Astrocyte (in vitro differentiated cells and primary cell): ENCODE measurements at regions not wholly inside any gene's neighbourhood (a gene's known extent, or its start where the extent isn't known, plus 50 kb on each side); places are given as distances from the start of the nearest gene placed in this dataset.

Source experiments
- DNase-seq: peaks from one replicate; pipeline ENCODE4 v3.0.0-alpha.2; 2010; ENCODE audit warnings: low read depth
- FAIRE-seq: peaks from 2 replicates; lab custom pipeline; 2011; peaks lifted over from hg19 to GRCh38; lab: Jason Lieb, UNC
- H2AFZ ChIP-seq: 2 replicates; pipeline ENCODE4 v1.6.0; 2012; ENCODE audit warnings: low read depth, low read length, inconsistent platforms
- H3K27ac ChIP-seq: 2 replicates; pipeline ENCODE4 v1.5.1; 2011; ENCODE audit warnings: low read depth, low read length, inconsistent platforms
- H3K27me3 ChIP-seq: 2 replicates; pipeline ENCODE4 v1.6.0; 2011; ENCODE audit warnings: low read length, inconsistent platforms; ENCODE audit not compliant: insufficient read depth
- H3K36me3 ChIP-seq: 2 replicates; pipeline ENCODE4 v1.5.1; 2011; ENCODE audit warnings: low read length, inconsistent platforms; ENCODE audit not compliant: insufficient read depth
- H3K4me1 ChIP-seq: 2 replicates; pipeline ENCODE4 v1.5.1; 2011; ENCODE audit warnings: low read length, inconsistent platforms; ENCODE audit not compliant: insufficient read depth
- H3K4me2 ChIP-seq: 2 replicates; pipeline ENCODE4 v1.6.0; 2012; ENCODE audit warnings: low read length, inconsistent platforms
- H3K4me3 ChIP-seq: 2 replicates; pipeline ENCODE4 v1.5.1; 2011; ENCODE audit warnings: low read depth, mild to moderate bottlenecking, low read length, inconsistent platforms; ENCODE audit not compliant: insufficient read depth
- H3K79me2 ChIP-seq: 2 replicates; pipeline ENCODE4 v1.6.0; 2012; ENCODE audit warnings: mild to moderate bottlenecking, low read length, inconsistent platforms; ENCODE audit not compliant: insufficient read depth
- H3K9ac ChIP-seq: 2 replicates; pipeline ENCODE4 v1.6.0; 2012; ENCODE audit warnings: mild to moderate bottlenecking, low read length, inconsistent platforms
- H3K9me3 ChIP-seq: 2 replicates; pipeline ENCODE4 v1.5.1; 2012; ENCODE audit warnings: low read depth, mild to moderate bottlenecking, low read length, inconsistent platforms; ENCODE audit not compliant: insufficient read depth
- H4K20me1 ChIP-seq: 2 replicates; pipeline ENCODE4 v1.6.0; 2012; ENCODE audit warnings: low read length, inconsistent platforms; ENCODE audit not compliant: insufficient read depth
- H3K27ac Mint-ChIP-seq: one replicate; pipeline ENCODE4 v1.8.0; 2021; ENCODE audit warnings: mild to moderate bottlenecking, mixed read lengths; ENCODE audit not compliant: unreplicated experiment
- H3K27me3 Mint-ChIP-seq: one replicate; pipeline ENCODE4 v1.8.0; 2021; ENCODE audit warnings: low read depth, mixed read lengths; ENCODE audit not compliant: unreplicated experiment
- H3K36me3 Mint-ChIP-seq: one replicate; pipeline ENCODE4 v1.8.0; 2021; ENCODE audit warnings: low read depth, mixed read lengths; ENCODE audit not compliant: unreplicated experiment
- H3K4me1 Mint-ChIP-seq: one replicate; pipeline ENCODE4 v1.8.0; 2021; ENCODE audit warnings: low read depth, mixed read lengths; ENCODE audit not compliant: unreplicated experiment
- H3K4me3 Mint-ChIP-seq: one replicate; pipeline ENCODE4 v1.8.0; 2021; ENCODE audit warnings: mild to moderate bottlenecking, moderate library complexity, mixed read lengths; ENCODE audit not compliant: unreplicated experiment
- H3K9me3 Mint-ChIP-seq: one replicate; pipeline ENCODE4 v1.8.0; 2021; ENCODE audit warnings: mild to moderate bottlenecking, mixed read lengths; ENCODE audit not compliant: unreplicated experiment
- CTCF ChIP-seq: IDR thresholded peaks from 2 replicates; pipeline ENCODE4 v1.5.1; 2011; ENCODE audit warnings: low read depth, mild to moderate bottlenecking, inconsistent platforms, low read length, moderate library complexity; ENCODE audit not compliant: insufficient read depth
- EZH2 ChIP-seq: IDR thresholded peaks from 2 replicates; pipeline ENCODE4 v1.6.1; 2012; ENCODE audit warnings: mild to moderate bottlenecking, low read length, inconsistent platforms; ENCODE audit not compliant: insufficient read depth

- TF ChIP-seq CTCF, result no peak
- TF ChIP-seq EZH2, result no peak
- Mint-ChIP-seq H3K27ac (no peak overlapping the region), H3K4me1 (no peaks in the 10 kb centered on the region), H3K9me3 (peaks cover 17% of the 10 kb centered on the region), H3K36me3 (no peaks in the 10 kb centered on the region), H3K27me3 (peaks cover 6% of the 10 kb centered on the region), H3K4me3 (no peak overlapping the region)
- H3K27me3 ChIP-seq, result no peaks in the 10 kb centered on the region
- H3K79me2 ChIP-seq, result no peaks in the 10 kb centered on the region
- no peak overlapping the region for H3K9ac ChIP-seq
- no peak overlapping the region for H3K4me2 ChIP-seq
- no peak for DNase-seq
- H3K4me3 ChIP-seq, result no peak overlapping the region
- H3K9me3 ChIP-seq, result no peaks in the 10 kb centered on the region
- no peaks in the 10 kb centered on the region for H3K36me3 ChIP-seq
- H3K4me1 ChIP-seq, result no peaks in the 10 kb centered on the region
- no peak for FAIRE-seq
- H2AFZ ChIP-seq, result no peak overlapping the region
- H3K27ac ChIP-seq, result no peak overlapping the region
- H4K20me1 ChIP-seq, result no peaks in the 10 kb centered on the region
Measured at GRCh38 chr2:236963631-236964182, 122.0 kb upstream of the COPS8 start.

GRCh38 chr2:236964291-236964690 is 121.4 kb upstream of the COPS8 start:
- Histone ChIP-seq H3K4me1 (no peaks in the 10 kb centered on the region), H2AFZ (no peak overlapping the region), H3K4me2 (no peak overlapping the region), H3K27ac (no peak overlapping the region), H3K9me3 (no peaks in the 10 kb centered on the region), H3K79me2 (no peaks in the 10 kb centered on the region), H3K9ac (no peak overlapping the region), H3K4me3 (no peak overlapping the region), H3K36me3 (no peaks in the 10 kb centered on the region), H3K27me3 (no peaks in the 10 kb centered on the region), H4K20me1 (no peaks in the 10 kb centered on the region)
- no peak for DNase-seq
- no peaks in the 10 kb centered on the region for H3K4me1 Mint-ChIP-seq
- peaks cover 7% of the 10 kb centered on the region for H3K27me3 Mint-ChIP-seq
- no peak for TF ChIP-seq CTCF
- no peak for TF ChIP-seq EZH2
- peaks cover 17% of the 10 kb centered on the region for H3K9me3 Mint-ChIP-seq
- H3K27ac Mint-ChIP-seq, result no peak overlapping the region
- no peak for FAIRE-seq
- H3K4me3 Mint-ChIP-seq, result no peak overlapping the region
- no peaks in the 10 kb centered on the region for H3K36me3 Mint-ChIP-seq

GRCh38 chr2:236965021-236965840 is 120.5 kb upstream of the COPS8 start:
- H3K9me3 ChIP-seq, result no peaks in the 10 kb centered on the region
- H2AFZ ChIP-seq, result no peak overlapping the region
- no peak overlapping the region for H3K4me2 ChIP-seq
- DNase-seq (no peak), FAIRE-seq (no peak)
- H3K27ac ChIP-seq, result no peak overlapping the region
- H3K27me3 ChIP-seq, result no peaks in the 10 kb centered on the region
- no peaks in the 10 kb centered on the region for H4K20me1 ChIP-seq
- TF ChIP-seq CTCF, result no peak
- no peak for TF ChIP-seq EZH2
- peaks cover 10% of the 10 kb centered on the region for H3K27me3 Mint-ChIP-seq
- H3K4me1 ChIP-seq, result no peaks in the 10 kb centered on the region
- no peaks in the 10 kb centered on the region for H3K36me3 ChIP-seq
- H3K27ac Mint-ChIP-seq, result no peak overlapping the region
- no peak overlapping the region for H3K4me3 ChIP-seq
- no peaks in the 10 kb centered on the region for H3K79me2 ChIP-seq
- no peak overlapping the region for H3K4me3 Mint-ChIP-seq
- peaks cover 6% of the 10 kb centered on the region for H3K4me1 Mint-ChIP-seq
- peaks cover 10% of the 10 kb centered on the region for H3K9me3 Mint-ChIP-seq
- no peak overlapping the region for H3K9ac ChIP-seq
- no peaks in the 10 kb centered on the region for H3K36me3 Mint-ChIP-seq
